H1 (cell line): ENCODE measurements at regions not wholly inside any gene's neighbourhood (a gene's known extent, or its start where the extent isn't known, plus 50 kb on each side); places are given as distances from the start of the nearest gene placed in this dataset.
A peak's percentile ranks its signal among the peaks of the same experiment; 100 is the strongest.

Experiments
- POLR2A ChIP-seq, 2 experiments: IDR thresholded peaks; 1 replicate in 1 of 2; 2 replicates in 1 of 2; pipeline ENCODE4 v1.6.1; 2011; ENCODE audit warnings: low read depth in 2 of 2, low read length in 2 of 2, mild to moderate bottlenecking in 2 of 2; ENCODE audit errors: control extremely low read depth in 1 of 2
- RAD21 ChIP-seq, 2 experiments: IDR thresholded peaks in 1 of 2; conservative IDR thresholded peaks in 1 of 2; 2 replicates each; pipeline ENCODE4 v1.6.1; 2011; ENCODE audit warnings: low read depth in 2 of 2, low read length in 2 of 2, improper control_type of control experiment in 1 of 2, inconsistent platforms in 1 of 2, mild to moderate bottlenecking in 1 of 2, moderate library complexity in 1 of 2
- TF ChIP-seq, protein P1 (sequence below): IDR thresholded peaks from 2 replicates; pipeline ENCODE4 v1.6.1; 2012; ENCODE audit warnings: inconsistent platforms

DNA sequence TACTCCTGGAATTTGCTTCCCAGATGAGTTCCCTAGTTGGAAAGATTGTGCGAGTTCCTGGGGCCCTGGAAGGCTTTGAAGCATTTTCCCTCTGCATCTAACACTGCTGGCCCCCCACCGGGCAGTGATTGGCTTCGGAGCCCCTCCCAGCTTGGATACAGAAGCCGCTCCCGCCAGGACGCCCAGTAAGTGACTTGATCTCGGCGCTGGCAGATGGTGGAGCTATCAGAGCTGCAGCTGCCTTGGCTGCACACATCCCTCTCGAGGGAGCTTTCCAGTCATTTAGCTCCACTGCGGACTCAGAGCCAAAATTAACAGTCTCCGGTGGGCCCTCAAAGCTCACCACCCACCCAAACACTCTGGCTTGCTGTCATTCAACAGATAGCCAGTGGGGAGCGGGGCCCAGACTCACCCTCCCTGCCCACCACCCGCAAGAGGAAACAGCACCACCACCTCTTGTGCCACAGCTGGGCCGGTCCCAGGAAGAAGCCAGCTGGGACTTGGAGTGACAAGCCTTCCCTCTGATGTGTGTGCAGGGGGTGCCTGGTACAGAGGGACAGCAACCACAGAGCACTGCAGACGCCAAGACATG lies 162.3 kb downstream of the TRIM29 start (continued):
- TF ChIP-seq, protein P1, sequence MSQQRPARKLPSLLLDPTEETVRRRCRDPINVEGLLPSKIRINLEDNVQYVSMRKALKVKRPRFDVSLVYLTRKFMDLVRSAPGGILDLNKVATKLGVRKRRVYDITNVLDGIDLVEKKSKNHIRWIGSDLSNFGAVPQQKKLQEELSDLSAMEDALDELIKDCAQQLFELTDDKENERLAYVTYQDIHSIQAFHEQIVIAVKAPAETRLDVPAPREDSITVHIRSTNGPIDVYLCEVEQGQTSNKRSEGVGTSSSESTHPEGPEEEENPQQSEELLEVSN, result no peak
- no peak for TF ChIP-seq POLR2A (IDR thresholded peaks at IDR 0.05; ENCODE audit: control extremely low read depth in 1 of 2, low read depth in 2 of 2, low read length in 2 of 2)
- 0 out of 4 replicates have a peak, but pooled peaks have one; percentile 1 to 4 for TF ChIP-seq RAD21 (IDR thresholded peaks at IDR 0.05 in 1 of 2, conservative IDR thresholded peaks at IDR 0.05 in 1 of 2; ENCODE audit: low read depth in 2 of 2, low read length in 2 of 2)
